ENCODE measurements at regions not wholly inside any gene's neighbourhood (a gene's known extent, or its start where the extent isn't known, plus 50 kb on each side); places are given as distances from the start of the nearest gene placed in this dataset.

- Histone ChIP-seq H3K36me3 (no peaks in the 10 kb centered on the region), H3K9me3 (no peaks in the 10 kb centered on the region), H3K27ac (replicated peaks in 1 of 4) (no peak overlapping the region), H3K4me1 (no peaks in the 10 kb centered on the region), H3K27me3 (no peaks in the 10 kb centered on the region), H3K4me3 (no peak overlapping the region)
- intact Hi-C loops (cut with DNase I): no loop called here
- TF ChIP-seq POLR2A (IDR thresholded peaks at IDR 0.05; ENCODE audit: low read depth): no peak
- TF ChIP-seq POLR2AphosphoS5 (IDR thresholded peaks at IDR 0.05): no peak
- no peak for TF ChIP-seq CTCF (IDR thresholded peaks at IDR 0.05)
- DNase-seq (ENCODE audit: extremely low spot score): no peak
These were observed 294.0 kb downstream of the HS3ST1 start for GRCh38 chr4:11134705-11135104.

- no peaks in the 10 kb centered on the region for H3K4me1 ChIP-seq
- intact Hi-C loops (cut with DNase I): no loop called here
- H3K9me3 ChIP-seq: no peaks in the 10 kb centered on the region
- H3K27ac ChIP-seq (replicated peaks in 1 of 4): no peak overlapping the region
- H3K4me3 ChIP-seq: no peak overlapping the region
- no peaks in the 10 kb centered on the region for H3K36me3 ChIP-seq
- DNase-seq (ENCODE audit: extremely low spot score): no peak
- WGBS: 82% methylated on average over 2 of the region's 2 CpGs
- no peaks in the 10 kb centered on the region for H3K27me3 ChIP-seq
- TF ChIP-seq POLR2A (IDR thresholded peaks at IDR 0.05; ENCODE audit: low read depth) (no peak), CTCF (IDR thresholded peaks at IDR 0.05) (no peak), EP300 (IDR thresholded peaks at IDR 0.05) (no peak), POLR2AphosphoS5 (IDR thresholded peaks at IDR 0.05) (no peak)
These were observed 294.8 kb downstream of the HS3ST1 start for GRCh38 chr4:11133868-11134267.

GRCh38 chr4:11132478-11132877 lies 296.2 kb downstream of the HS3ST1 start:
- WGBS: 46% methylated on average over 1 of the region's 1 CpG
- Histone ChIP-seq H3K36me3 (no peaks in the 10 kb centered on the region), H3K4me3 (no peak overlapping the region), H3K4me1 (no peaks in the 10 kb centered on the region), H3K9me3 (no peaks in the 10 kb centered on the region), H3K27ac (replicated peaks in 1 of 4) (no peak overlapping the region), H3K27me3 (no peaks in the 10 kb centered on the region)
- no peak for DNase-seq (ENCODE audit: extremely low spot score)
- TF ChIP-seq POLR2A (IDR thresholded peaks at IDR 0.05; ENCODE audit: low read depth) (no peak), CTCF (IDR thresholded peaks at IDR 0.05) (no peak), POLR2AphosphoS5 (IDR thresholded peaks at IDR 0.05) (no peak), EP300 (IDR thresholded peaks at IDR 0.05) (no peak)
- intact Hi-C loops (cut with DNase I): no loop called here

GRCh38 chr4:11131491-11131890 lies 297.2 kb downstream of the HS3ST1 start:
- no peak overlapping the region for H3K4me3 ChIP-seq
- TF ChIP-seq POLR2AphosphoS5 (IDR thresholded peaks at IDR 0.05): no peak
- TF ChIP-seq CTCF (IDR thresholded peaks at IDR 0.05): no peak
- TF ChIP-seq POLR2A (IDR thresholded peaks at IDR 0.05; ENCODE audit: low read depth): no peak
- TF ChIP-seq EP300 (IDR thresholded peaks at IDR 0.05): no peak
- no peak for DNase-seq (ENCODE audit: extremely low spot score)
- WGBS: 76% methylated on average over 3 of the region's 3 CpGs
- no peaks in the 10 kb centered on the region for H3K27me3 ChIP-seq
- no peak overlapping the region for H3K27ac ChIP-seq (replicated peaks in 1 of 4)
- H3K4me1 ChIP-seq: no peaks in the 10 kb centered on the region
- no peaks in the 10 kb centered on the region for H3K36me3 ChIP-seq
- H3K9me3 ChIP-seq: no peaks in the 10 kb centered on the region
- intact Hi-C loops (cut with DNase I): no loop called here

- Histone ChIP-seq H3K4me3 (no peak overlapping the region), H3K4me1 (no peaks in the 10 kb centered on the region), H3K27me3 (no peaks in the 10 kb centered on the region), H3K9me3 (no peaks in the 10 kb centered on the region), H3K36me3 (no peaks in the 10 kb centered on the region), H3K27ac (replicated peaks in 1 of 4) (no peak overlapping the region)
- no peak for DNase-seq (ENCODE audit: extremely low spot score)
- intact Hi-C loops (cut with DNase I): no loop called here
- 86% methylated on average over 4 of the region's 4 CpGs for WGBS
- TF ChIP-seq POLR2A (IDR thresholded peaks at IDR 0.05; ENCODE audit: low read depth) (no peak), EP300 (IDR thresholded peaks at IDR 0.05) (no peak), CTCF (IDR thresholded peaks at IDR 0.05) (no peak), POLR2AphosphoS5 (IDR thresholded peaks at IDR 0.05) (no peak)
These were observed 298.3 kb downstream of the HS3ST1 start for GRCh38 chr4:11130195-11130970.
